ENCODE measurements at regions not wholly inside any gene's neighbourhood (a gene's known extent, or its start where the extent isn't known, plus 50 kb on each side); places are given as distances from the start of the nearest gene placed in this dataset.

DNA sequence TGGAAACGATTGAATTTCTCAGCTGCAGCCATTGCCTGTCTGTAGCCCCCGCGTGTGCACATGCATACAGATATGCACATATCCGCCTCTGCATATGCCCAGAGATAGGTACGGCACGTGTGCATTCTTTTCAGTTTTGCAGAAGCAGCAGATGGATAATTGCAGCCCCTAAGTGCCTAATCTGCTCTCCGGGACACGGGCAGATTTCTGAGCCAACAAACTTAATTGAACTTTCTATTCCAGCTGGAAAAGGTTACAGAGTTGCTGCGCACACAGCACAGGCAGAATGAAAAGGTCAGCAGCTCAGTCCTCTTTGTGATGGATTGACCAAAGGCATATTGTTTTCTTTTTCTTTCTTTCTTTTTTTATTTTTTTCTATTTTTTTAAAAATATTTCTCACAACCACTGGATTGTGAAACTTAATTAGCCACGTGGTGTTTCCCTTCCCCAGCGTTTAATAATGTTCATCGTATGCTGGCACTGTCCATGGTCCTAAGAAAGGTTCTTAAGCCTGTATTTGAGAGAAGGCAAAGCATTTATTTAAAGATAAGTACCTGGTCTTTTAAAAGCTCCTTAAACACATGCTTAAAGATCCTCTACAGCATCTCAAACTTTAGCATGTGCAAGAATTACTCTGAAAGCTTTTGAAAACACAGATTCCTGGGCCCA lies 270.2 kb upstream of the BRINP1 start:
- Histone ChIP-seq H3K4me3 (ENCODE audit: low read depth, low read length) (no peak overlapping the region), H3K27me3 (ENCODE audit: insufficient read depth, low read length) (no peaks in the 10 kb centered on the region), H3K79me2 (ENCODE audit: control insufficient read depth, insufficient read depth, low read length, poor library complexity) (no peaks in the 10 kb centered on the region), H4K8ac (ENCODE audit: low read depth, low read length) (no peak overlapping the region), H3K14ac (ENCODE audit: low read length) (no peak overlapping the region), H2BK120ac (ENCODE audit: insufficient read depth, low read length, poor library complexity) (no peak overlapping the region), H3K4me1 (ENCODE audit: control insufficient read depth in 1 of 2, insufficient read depth in 2 of 2, low read length in 2 of 2) (no peaks in the 10 kb centered on the region), H3K79me1 (ENCODE audit: low read length) (no peaks in the 10 kb centered on the region), H2BK12ac (ENCODE audit: low read length) (no peak overlapping the region), H2BK5ac (ENCODE audit: low read depth, low read length, poor library complexity) (no peak overlapping the region), H4K91ac (ENCODE audit: low read depth, low read length) (no peak overlapping the region), H3K36me3 (ENCODE audit: control insufficient read depth in 1 of 2, insufficient read depth in 2 of 2, low read length in 2 of 2) (no peaks in the 10 kb centered on the region), H3K9me3 (ENCODE audit: insufficient read depth, low read depth, low read length) (no peaks in the 10 kb centered on the region), H2AK5ac (ENCODE audit: low read length) (no peak overlapping the region), H2AFZ (ENCODE audit: insufficient read depth, low read length, poor library complexity) (no peak overlapping the region), H3K27ac (ENCODE audit: low read depth, low read length) (no peak overlapping the region), H3K9ac (ENCODE audit: low read length) (no peak overlapping the region), H3K18ac (ENCODE audit: low read length) (no peak overlapping the region), H3K4ac (ENCODE audit: low read depth, low read length) (no peak overlapping the region), H4K12ac (ENCODE audit: low read depth, low read length) (no peak overlapping the region), H3K4me2 (ENCODE audit: low read length) (no peak overlapping the region), H3K23ac (ENCODE audit: low read length) (no peak overlapping the region)
- DNase-seq: peak in 1 of 2 donors; percentile 14
- WGBS (ENCODE audit: extremely low coverage, insufficient coverage, insufficient read length): no CpG with 5 or more reads among the region's 12 CpGs

DNA sequence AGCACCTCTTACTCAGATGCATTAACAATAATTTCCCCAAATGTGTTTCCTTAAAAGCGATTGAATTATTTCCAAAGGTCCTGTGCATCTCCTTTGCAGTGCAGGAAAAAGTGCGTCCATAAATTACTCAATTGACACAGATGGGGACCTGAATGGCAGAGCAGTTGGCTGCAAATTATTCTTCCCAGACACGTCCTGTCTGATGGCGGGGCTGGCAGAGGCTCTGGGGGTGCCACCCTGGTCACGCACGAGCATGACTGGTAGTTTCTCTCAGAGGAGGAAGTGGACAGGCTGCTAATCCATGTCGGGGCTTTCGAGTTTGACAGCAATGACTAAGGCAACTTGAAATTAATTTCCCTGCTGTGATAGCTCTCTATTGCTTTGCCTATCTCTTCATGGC lies 264.8 kb upstream of the BRINP1 start:
- no peak overlapping the region for H4K12ac ChIP-seq (ENCODE audit: low read depth, low read length)
- H3K27me3 ChIP-seq (ENCODE audit: insufficient read depth, low read length): no peaks in the 10 kb centered on the region
- H3K14ac ChIP-seq (ENCODE audit: low read length): no peak overlapping the region

DNA sequence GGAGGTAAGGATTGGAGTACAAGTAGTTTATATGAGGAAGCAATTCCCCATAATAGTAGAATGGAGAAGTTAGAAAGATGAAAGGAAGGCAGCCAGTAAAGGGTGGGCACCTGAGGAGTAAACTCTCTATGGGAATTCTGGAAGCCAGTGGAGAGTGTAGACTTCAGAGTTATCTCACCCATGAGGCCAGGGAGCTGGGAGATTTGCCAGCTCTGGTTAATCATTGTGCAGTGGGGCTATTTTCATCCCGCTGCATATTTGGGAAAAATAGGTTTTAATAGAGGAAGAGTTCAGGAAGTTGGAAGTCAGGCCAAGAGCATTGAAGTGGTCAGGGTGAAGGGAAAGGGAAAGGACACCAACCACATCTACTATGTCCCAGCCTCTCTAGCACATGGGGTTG lies 242.3 kb upstream of the BRINP1 start:
- Histone ChIP-seq H3K9ac (ENCODE audit: low read length) (no peak overlapping the region), H3K4me1 (ENCODE audit: control insufficient read depth in 1 of 2, insufficient read depth in 2 of 2, low read length in 2 of 2) (no peaks in the 10 kb centered on the region), H3K18ac (ENCODE audit: low read length) (no peak overlapping the region), H4K8ac (ENCODE audit: low read depth, low read length) (no peak overlapping the region), H3K27me3 (ENCODE audit: insufficient read depth, low read length) (no peaks in the 10 kb centered on the region), H2AK5ac (ENCODE audit: low read length) (no peak overlapping the region), H2AFZ (ENCODE audit: insufficient read depth, low read length, poor library complexity) (no peak overlapping the region), H3K4ac (ENCODE audit: low read depth, low read length) (no peak overlapping the region), H3K79me2 (ENCODE audit: control insufficient read depth, insufficient read depth, low read length, poor library complexity) (no peaks in the 10 kb centered on the region), H3K4me3 (ENCODE audit: low read depth, low read length) (no peak overlapping the region), H4K91ac (ENCODE audit: low read depth, low read length) (no peak overlapping the region), H3K4me2 (ENCODE audit: low read length) (no peak overlapping the region), H3K14ac (ENCODE audit: low read length) (no peak overlapping the region), H3K23ac (ENCODE audit: low read length) (no peak overlapping the region), H2BK5ac (ENCODE audit: low read depth, low read length, poor library complexity) (no peak overlapping the region), H3K36me3 (ENCODE audit: control insufficient read depth in 1 of 2, insufficient read depth in 2 of 2, low read length in 2 of 2) (no peaks in the 10 kb centered on the region), H3K27ac (ENCODE audit: low read depth, low read length) (no peak overlapping the region), H3K79me1 (ENCODE audit: low read length) (no peaks in the 10 kb centered on the region), H4K12ac (ENCODE audit: low read depth, low read length) (no peak overlapping the region), H2BK120ac (ENCODE audit: insufficient read depth, low read length, poor library complexity) (no peak overlapping the region), H3K9me3 (ENCODE audit: insufficient read depth, low read depth, low read length) (no peaks in the 10 kb centered on the region), H2BK12ac (ENCODE audit: low read length) (no peak overlapping the region)
- WGBS (ENCODE audit: extremely low coverage, insufficient coverage, insufficient read length): no CpG with 5 or more reads among the region's 1 CpG
- DNase-seq: no peak

More for the DNA sequence above, 264.8 kb upstream of the BRINP1 start:
- H3K36me3 ChIP-seq (ENCODE audit: control insufficient read depth in 1 of 2, insufficient read depth in 2 of 2, low read length in 2 of 2): no peaks in the 10 kb centered on the region
- no peak for DNase-seq
- H2AK5ac ChIP-seq (ENCODE audit: low read length): no peak overlapping the region
- H3K23ac ChIP-seq (ENCODE audit: low read length): no peak overlapping the region
- no peaks in the 10 kb centered on the region for H3K79me2 ChIP-seq (ENCODE audit: control insufficient read depth, insufficient read depth, low read length, poor library complexity)
- H3K4me1 ChIP-seq (ENCODE audit: control insufficient read depth in 1 of 2, insufficient read depth in 2 of 2, low read length in 2 of 2): no peaks in the 10 kb centered on the region
- H2AFZ ChIP-seq (ENCODE audit: insufficient read depth, low read length, poor library complexity): no peak overlapping the region
- H3K4me2 ChIP-seq (ENCODE audit: low read length): no peak overlapping the region
- no peak overlapping the region for H3K27ac ChIP-seq (ENCODE audit: low read depth, low read length)
- no peak overlapping the region for H3K4ac ChIP-seq (ENCODE audit: low read depth, low read length)
- H3K18ac ChIP-seq (ENCODE audit: low read length): no peak overlapping the region
- no peaks in the 10 kb centered on the region for H3K79me1 ChIP-seq (ENCODE audit: low read length)
- no peak overlapping the region for H2BK120ac ChIP-seq (ENCODE audit: insufficient read depth, low read length, poor library complexity)
- H4K8ac ChIP-seq (ENCODE audit: low read depth, low read length): no peak overlapping the region
- H3K9ac ChIP-seq (ENCODE audit: low read length): no peak overlapping the region
- no CpG with 5 or more reads among the region's 8 CpGs for WGBS (ENCODE audit: extremely low coverage, insufficient coverage, insufficient read length)
- H2BK5ac ChIP-seq (ENCODE audit: low read depth, low read length, poor library complexity): no peak overlapping the region
- no peak overlapping the region for H4K91ac ChIP-seq (ENCODE audit: low read depth, low read length)
- H3K9me3 ChIP-seq (ENCODE audit: insufficient read depth, low read depth, low read length): no peaks in the 10 kb centered on the region
- no peak overlapping the region for H3K4me3 ChIP-seq (ENCODE audit: low read depth, low read length)
- H2BK12ac ChIP-seq (ENCODE audit: low read length): no peak overlapping the region

DNA sequence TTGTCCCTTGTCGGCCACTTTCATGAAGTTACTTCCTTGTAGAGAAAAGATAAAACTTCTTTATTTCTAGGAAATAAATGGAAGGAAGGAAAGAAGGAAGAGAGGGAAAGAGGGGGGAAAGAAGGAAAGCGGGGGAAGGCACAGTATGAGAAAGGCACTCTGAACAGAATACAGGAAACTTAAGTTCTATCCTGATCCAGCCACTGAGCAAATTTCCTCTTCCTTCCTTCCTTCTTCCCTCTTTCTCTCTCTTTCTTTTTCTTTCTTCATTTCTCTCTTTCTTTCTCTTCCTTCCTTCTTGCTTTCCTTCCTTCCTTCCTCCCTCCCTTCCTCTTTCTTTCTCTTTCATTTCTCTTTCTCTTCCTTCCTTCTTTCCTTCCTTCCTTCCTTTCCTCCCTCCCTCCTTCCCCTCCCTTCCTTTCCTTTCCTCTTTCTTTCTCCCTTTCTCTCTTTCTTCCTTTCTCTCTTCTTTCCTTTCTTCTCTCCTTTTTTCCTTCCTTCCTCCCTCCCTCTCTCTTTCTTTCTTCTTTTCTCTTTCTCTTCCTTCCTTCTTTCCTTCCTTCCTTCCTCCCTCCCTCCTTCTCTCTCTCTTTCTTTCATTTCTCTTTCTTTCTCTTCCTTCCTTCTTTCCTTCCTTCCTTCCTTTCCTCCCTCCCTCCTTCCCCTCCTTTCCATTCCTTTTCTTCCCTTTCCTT lies 240.2 kb upstream of the BRINP1 start:
- Histone ChIP-seq H3K18ac (ENCODE audit: low read length) (no peak overlapping the region), H3K4me3 (ENCODE audit: low read depth, low read length) (no peak overlapping the region), H3K9ac (ENCODE audit: low read length) (no peak overlapping the region), H2BK120ac (ENCODE audit: insufficient read depth, low read length, poor library complexity) (no peak overlapping the region), H3K4me1 (ENCODE audit: control insufficient read depth in 1 of 2, insufficient read depth in 2 of 2, low read length in 2 of 2) (no peaks in the 10 kb centered on the region), H3K23ac (ENCODE audit: low read length) (no peak overlapping the region), H3K79me1 (ENCODE audit: low read length) (no peaks in the 10 kb centered on the region), H3K27ac (ENCODE audit: low read depth, low read length) (no peak overlapping the region), H4K12ac (ENCODE audit: low read depth, low read length) (no peak overlapping the region), H3K9me3 (ENCODE audit: insufficient read depth, low read depth, low read length) (no peaks in the 10 kb centered on the region), H2BK5ac (ENCODE audit: low read depth, low read length, poor library complexity) (no peak overlapping the region), H4K8ac (ENCODE audit: low read depth, low read length) (no peak overlapping the region), H2AK5ac (ENCODE audit: low read length) (no peak overlapping the region), H3K36me3 (ENCODE audit: control insufficient read depth in 1 of 2, insufficient read depth in 2 of 2, low read length in 2 of 2) (no peaks in the 10 kb centered on the region), H3K79me2 (ENCODE audit: control insufficient read depth, insufficient read depth, low read length, poor library complexity) (no peaks in the 10 kb centered on the region), H3K4ac (ENCODE audit: low read depth, low read length) (no peak overlapping the region), H3K14ac (ENCODE audit: low read length) (no peak overlapping the region), H2BK12ac (ENCODE audit: low read length) (no peak overlapping the region), H3K4me2 (ENCODE audit: low read length) (no peak overlapping the region), H2AFZ (ENCODE audit: insufficient read depth, low read length, poor library complexity) (no peak overlapping the region), H4K91ac (ENCODE audit: low read depth, low read length) (no peak overlapping the region), H3K27me3 (ENCODE audit: insufficient read depth, low read length) (no peaks in the 10 kb centered on the region)
- WGBS (ENCODE audit: extremely low coverage, insufficient coverage, insufficient read length): no CpG with 5 or more reads among the region's 2 CpGs
- no peak for DNase-seq

Data from trophoblast cell (in vitro differentiated cells and primary cell).